ENCODE measurements at regions not wholly inside any gene's neighbourhood (a gene's known extent, or its start where the extent isn't known, plus 50 kb on each side); places are given as distances from the start of the nearest gene placed in this dataset.

DNA sequence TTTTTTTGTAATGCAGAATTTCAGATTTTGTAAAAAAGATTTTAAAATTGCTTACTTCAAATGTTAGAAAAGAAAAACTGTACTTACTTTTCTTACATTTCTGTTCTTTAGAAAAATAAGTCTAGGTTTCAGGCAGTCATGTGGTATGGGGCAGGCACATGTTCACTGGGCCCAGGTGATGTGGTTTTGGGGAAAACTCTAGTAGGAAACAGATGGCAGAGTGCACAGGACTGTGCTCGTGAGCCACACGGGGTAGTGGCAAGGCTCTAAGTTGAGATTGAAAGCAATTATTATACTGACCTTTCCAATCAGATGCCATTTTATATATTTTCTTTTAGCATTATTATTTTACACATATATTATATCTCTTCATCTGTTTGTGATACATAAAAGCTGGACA is 1036.9 kb upstream of the TMEFF2 start:
- dilution Hi-C loops (cut with MboI; ENCODE audit: extremely low pct_ligation_motif_present, low sequenced_read_pairs) = no loop called here
- FAIRE-seq = no peak

GRCh38 chr2:193228276-193228675 is 1033.5 kb upstream of the TMEFF2 start:
- FAIRE-seq (no peak), DNase-seq (ENCODE audit: low read depth, low spot score) (no peak)
- no peaks in the 10 kb centered on the region for H3K9me1 ChIP-seq (replicated peaks; ENCODE audit: control insufficient read depth, extremely low read depth, insufficient read depth, low read length)
- BruUV-seq (replicated peaks) = no TSS peak
- intact Hi-C loops (cut with micrococcal nuclease) (no loop called here), dilution Hi-C loops (cut with MboI; ENCODE audit: extremely low pct_ligation_motif_present, low sequenced_read_pairs) (no loop called here)
- no peak overlapping the region for H3K27ac ChIP-seq (ENCODE audit: insufficient read depth, low read depth, low read length)
- no peaks in the 10 kb centered on the region for H3K4me1 ChIP-seq (ENCODE audit: control insufficient read depth, extremely low read depth, insufficient read depth, low read length)
- H3K79me2 ChIP-seq (ENCODE audit: control insufficient read depth, insufficient read depth, low read length) = no peaks in the 10 kb centered on the region
- ChIA-PET CTCF (no interaction called here), POLR2A (no interaction called here)
- H2AFZ ChIP-seq (ENCODE audit: low read depth, low read length) = no peak overlapping the region
- H3K4me3 ChIP-seq (replicated peaks in 1 of 3; ENCODE audit: insufficient read depth in 1 of 3, low read depth in 1 of 3, low read length in 3 of 3) = no peak overlapping the region
- H4K20me1 ChIP-seq (replicated peaks; ENCODE audit: control insufficient read depth, extremely low read depth, insufficient read depth, low read length) = no peaks in the 10 kb centered on the region
- H3K27me3 ChIP-seq (ENCODE audit: control insufficient read depth in 2 of 2, insufficient read depth in 2 of 2, low read length in 2 of 2) = no peaks in the 10 kb centered on the region
- no peak overlapping the region for H3K9ac ChIP-seq (replicated peaks; ENCODE audit: extremely low read depth, insufficient read depth, low read length)
- H3K9me3 ChIP-seq (replicated peaks; ENCODE audit: control insufficient read depth, insufficient read depth, low read length) = no peaks in the 10 kb centered on the region
- no peak for TF ChIP-seq GATA2 (IDR thresholded peaks at IDR 0.05; ENCODE audit: insufficient read depth, insufficient read length, low read depth, low read length)
- TF ChIP-seq FOS (IDR thresholded peaks at IDR 0.05; ENCODE audit: borderline replicate concordance, insufficient read depth, low read length) = no peak
- TF ChIP-seq JUN (IDR thresholded peaks at IDR 0.05; ENCODE audit: borderline replicate concordance, insufficient read depth, insufficient read length, low read depth) = no peak
- no peak for TF ChIP-seq MAX (IDR thresholded peaks at IDR 0.05; ENCODE audit: insufficient read depth, insufficient read length)
- TF ChIP-seq, protein P1, sequence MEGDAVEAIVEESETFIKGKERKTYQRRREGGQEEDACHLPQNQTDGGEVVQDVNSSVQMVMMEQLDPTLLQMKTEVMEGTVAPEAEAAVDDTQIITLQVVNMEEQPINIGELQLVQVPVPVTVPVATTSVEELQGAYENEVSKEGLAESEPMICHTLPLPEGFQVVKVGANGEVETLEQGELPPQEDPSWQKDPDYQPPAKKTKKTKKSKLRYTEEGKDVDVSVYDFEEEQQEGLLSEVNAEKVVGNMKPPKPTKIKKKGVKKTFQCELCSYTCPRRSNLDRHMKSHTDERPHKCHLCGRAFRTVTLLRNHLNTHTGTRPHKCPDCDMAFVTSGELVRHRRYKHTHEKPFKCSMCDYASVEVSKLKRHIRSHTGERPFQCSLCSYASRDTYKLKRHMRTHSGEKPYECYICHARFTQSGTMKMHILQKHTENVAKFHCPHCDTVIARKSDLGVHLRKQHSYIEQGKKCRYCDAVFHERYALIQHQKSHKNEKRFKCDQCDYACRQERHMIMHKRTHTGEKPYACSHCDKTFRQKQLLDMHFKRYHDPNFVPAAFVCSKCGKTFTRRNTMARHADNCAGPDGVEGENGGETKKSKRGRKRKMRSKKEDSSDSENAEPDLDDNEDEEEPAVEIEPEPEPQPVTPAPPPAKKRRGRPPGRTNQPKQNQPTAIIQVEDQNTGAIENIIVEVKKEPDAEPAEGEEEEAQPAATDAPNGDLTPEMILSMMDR (IDR thresholded peaks at IDR 0.05; ENCODE audit: extremely low read depth in 1 of 2, insufficient read depth in 1 of 2, low read depth in 1 of 2, low read length in 2 of 2) = no peak
- no peak for TF ChIP-seq MYC (IDR thresholded peaks at IDR 0.05; ENCODE audit: low read depth, low read length)
- no peak for TF ChIP-seq EZH2 (IDR thresholded peaks at IDR 0.05; ENCODE audit: borderline replicate concordance, low read depth, low read length, severe bottlenecking)
- no peak for TF ChIP-seq POLR2AphosphoS5 (IDR thresholded peaks at IDR 0.05; ENCODE audit: insufficient read depth, low read depth, low read length)
- TF ChIP-seq POLR2A (IDR thresholded peaks at IDR 0.05; ENCODE audit: low read depth, low read length) = no peak
- H3K4me2 ChIP-seq (ENCODE audit: insufficient read depth, low read length) = no peak overlapping the region
- H3K36me3 ChIP-seq (ENCODE audit: control insufficient read depth in 2 of 2, extremely low read depth in 1 of 2, insufficient read depth in 2 of 2, low read length in 2 of 2) = no peaks in the 10 kb centered on the region

More for the DNA sequence above, 1036.9 kb upstream of the TMEFF2 start:
- POLR2A ChIA-PET = no interaction called here
- Histone ChIP-seq H3K4me1 (ENCODE audit: control insufficient read depth, extremely low read depth, insufficient read depth, low read length) (no peaks in the 10 kb centered on the region), H3K36me3 (ENCODE audit: control insufficient read depth in 2 of 2, extremely low read depth in 1 of 2, insufficient read depth in 2 of 2, low read length in 2 of 2) (no peaks in the 10 kb centered on the region), H3K9me1 (replicated peaks; ENCODE audit: control insufficient read depth, extremely low read depth, insufficient read depth, low read length) (no peaks in the 10 kb centered on the region), H3K4me2 (ENCODE audit: insufficient read depth, low read length) (no peak overlapping the region), H3K27ac (ENCODE audit: insufficient read depth, low read depth, low read length) (no peak overlapping the region), H2AFZ (ENCODE audit: low read depth, low read length) (no peak overlapping the region), H3K9me3 (replicated peaks; ENCODE audit: control insufficient read depth, insufficient read depth, low read length) (no peaks in the 10 kb centered on the region), H4K20me1 (replicated peaks; ENCODE audit: control insufficient read depth, extremely low read depth, insufficient read depth, low read length) (no peaks in the 10 kb centered on the region), H3K79me2 (ENCODE audit: control insufficient read depth, insufficient read depth, low read length) (no peaks in the 10 kb centered on the region), H3K9ac (replicated peaks; ENCODE audit: extremely low read depth, insufficient read depth, low read length) (no peak overlapping the region), H3K27me3 (ENCODE audit: control insufficient read depth in 2 of 2, insufficient read depth in 2 of 2, low read length in 2 of 2) (no peaks in the 10 kb centered on the region), H3K4me3 (replicated peaks in 1 of 3; ENCODE audit: insufficient read depth in 1 of 3, low read depth in 1 of 3, low read length in 3 of 3) (no peak overlapping the region)
- CTCF ChIA-PET = no interaction called here
- intact Hi-C loops (cut with micrococcal nuclease) = no loop called here
- TF ChIP-seq, protein P1 (IDR thresholded peaks at IDR 0.05; ENCODE audit: extremely low read depth in 1 of 2, insufficient read depth in 1 of 2, low read depth in 1 of 2, low read length in 2 of 2) = no peak
- no peak for TF ChIP-seq POLR2A (IDR thresholded peaks at IDR 0.05; ENCODE audit: low read depth, low read length)
- no peak for TF ChIP-seq EZH2 (IDR thresholded peaks at IDR 0.05; ENCODE audit: borderline replicate concordance, low read depth, low read length, severe bottlenecking)
- no peak for TF ChIP-seq JUN (IDR thresholded peaks at IDR 0.05; ENCODE audit: borderline replicate concordance, insufficient read depth, insufficient read length, low read depth)
- TF ChIP-seq MYC (IDR thresholded peaks at IDR 0.05; ENCODE audit: low read depth, low read length) = no peak
- TF ChIP-seq POLR2AphosphoS5 (IDR thresholded peaks at IDR 0.05; ENCODE audit: insufficient read depth, low read depth, low read length) = no peak
- no peak for TF ChIP-seq MAX (IDR thresholded peaks at IDR 0.05; ENCODE audit: insufficient read depth, insufficient read length)
- BruUV-seq (replicated peaks) = no TSS peak
- DNase-seq (ENCODE audit: low read depth, low spot score) = no peak

Measured in endothelial cell of umbilical vein (primary cell).